WTC11 (cell line): ENCODE measurements at regions not wholly inside any gene's neighbourhood (a gene's known extent, or its start where the extent isn't known, plus 50 kb on each side); places are given as distances from the start of the nearest gene placed in this dataset.

ENCODE experiments used
- ATAC-seq: fragments of 200-7000 bp; cut with Tn5 transposase; 2 replicates; pipeline ENCODE4 v1.10.0; 2021; ENCODE audit warnings: mild to moderate bottlenecking, moderate library complexity
- CTCF ChIA-PET: fragments of 300-600 bp; sonication (Branson Sonifier 250); formaldehyde crosslinking; loops from one replicate; lab custom pipeline; 2021; ENCODE audit warnings: antibody characterized with exemption; lab: Charles Lee
- POLR2A ChIA-PET: fragments of 350-600 bp; sonication (Branson Sonifier 250); formaldehyde crosslinking; loops from one replicate; lab custom pipeline; 2021; ENCODE audit warnings: antibody characterized with exemption; lab: Charles Lee
- DNase-seq: peaks from one replicate; pipeline ENCODE4 v3.0.0; 2021; ENCODE audit warnings: low spot score
- H3K27ac Mint-ChIP-seq: 2 replicates; pipeline ENCODE4 v1.8.0; 2021; ENCODE audit warnings: mixed read lengths
- H3K27me3 Mint-ChIP-seq: 2 replicates; pipeline ENCODE4 v1.8.0; 2021; ENCODE audit warnings: low read depth, mild to moderate bottlenecking, moderate library complexity, mixed read lengths
- H3K36me3 Mint-ChIP-seq: 2 replicates; pipeline ENCODE4 v1.8.0; 2021; ENCODE audit warnings: mixed read lengths
- H3K4me1 Mint-ChIP-seq: 2 replicates; pipeline ENCODE4 v1.8.0; 2022; ENCODE audit warnings: mixed read lengths
- H3K4me3 Mint-ChIP-seq: 2 replicates; pipeline ENCODE4 v1.8.0; 2021; ENCODE audit warnings: mild to moderate bottlenecking, moderate library complexity, mixed read lengths
- H3K9me3 Mint-ChIP-seq: 2 replicates; pipeline ENCODE4 v1.8.0; 2021; ENCODE audit warnings: mixed read lengths
- ETV6 ChIP-seq: sonication (generic); formaldehyde crosslinking; IDR thresholded peaks from 2 replicates; pipeline ENCODE4 v1.8.1; 2022; ENCODE audit warnings: mild to moderate bottlenecking, missing genetic modification reagents
- FOXJ3 ChIP-seq: sonication (generic); formaldehyde crosslinking; IDR thresholded peaks from 2 replicates; pipeline ENCODE4 v1.9.0; 2021; ENCODE audit warnings: missing genetic modification reagents, mild to moderate bottlenecking, borderline replicate concordance
- GTF2I ChIP-seq: fragments of 250-450 bp; sonication (Bioruptor Pico); conservative IDR thresholded peaks from 2 replicates; pipeline ENCODE4 v1.4.0; 2021; ENCODE audit warnings: mild to moderate bottlenecking
- NR2C2 ChIP-seq: sonication (generic); formaldehyde crosslinking; IDR thresholded peaks from 2 replicates; pipeline ENCODE4 v1.8.0; 2022; ENCODE audit warnings: mild to moderate bottlenecking, missing genetic modification reagents
- OVOL2 ChIP-seq: fragments of 250-450 bp; sonication (Bioruptor Pico); IDR thresholded peaks from 2 replicates; pipeline ENCODE4 v1.9.0; 2021; ENCODE audit warnings: mild to moderate bottlenecking, borderline replicate concordance
- PRRX2 ChIP-seq: fragments of 250-450 bp; sonication (Bioruptor Pico); IDR thresholded peaks from 2 replicates; pipeline ENCODE4 v1.8.0; 2021; ENCODE audit warnings: mild to moderate bottlenecking
- RELA ChIP-seq: sonication (generic); formaldehyde crosslinking; IDR thresholded peaks from 2 replicates; pipeline ENCODE4 v1.8.1; 2022; ENCODE audit warnings: missing genetic modification reagents, mild to moderate bottlenecking, borderline replicate concordance
- SMAD4 ChIP-seq: sonication (generic); formaldehyde crosslinking; IDR thresholded peaks from 2 replicates; pipeline ENCODE4 v1.8.0; 2022; ENCODE audit warnings: mild to moderate bottlenecking, missing genetic modification reagents
- SP1 ChIP-seq: sonication (generic); formaldehyde crosslinking; conservative IDR thresholded peaks from 2 replicates; pipeline ENCODE4 v1.8.1; 2022; ENCODE audit warnings: missing genetic modification reagents
- TP53 ChIP-seq: sonication (generic); formaldehyde crosslinking; IDR thresholded peaks from 2 replicates; pipeline ENCODE4 v1.8.1; 2023; ENCODE audit warnings: mild to moderate bottlenecking, missing genetic modification reagents
- ZBTB21 ChIP-seq: sonication (generic); formaldehyde crosslinking; IDR thresholded peaks from 2 replicates; pipeline ENCODE4 v1.8.1; 2023; ENCODE audit warnings: mild to moderate bottlenecking, missing genetic modification reagents, borderline replicate concordance
- ZNF121 ChIP-seq: sonication (generic); formaldehyde crosslinking; IDR thresholded peaks from 2 replicates; pipeline ENCODE4 v1.8.0; 2023; ENCODE audit warnings: missing genetic modification reagents
- TF ChIP-seq, protein P1 (sequence below): fragments of 250-450 bp; sonication (Bioruptor Pico); conservative IDR thresholded peaks from 2 replicates; pipeline ENCODE4 v1.9.0; 2021; ENCODE audit warnings: mild to moderate bottlenecking
- TF ChIP-seq, protein P2 (sequence below): sonication (generic); formaldehyde crosslinking; IDR thresholded peaks from 2 replicates; pipeline ENCODE4 v1.8.1; 2023; ENCODE audit warnings: mild to moderate bottlenecking, missing genetic modification reagents, moderate library complexity
- TF ChIP-seq, protein P3 (sequence below): sonication (generic); formaldehyde crosslinking; IDR thresholded peaks from 2 replicates; pipeline ENCODE4 v1.8.1; 2022; ENCODE audit warnings: mild to moderate bottlenecking, moderate library complexity, missing genetic modification reagents
- TF ChIP-seq, protein P4 (sequence below): sonication (generic); formaldehyde crosslinking; IDR thresholded peaks from 2 replicates; pipeline ENCODE4 v1.8.0; 2023; ENCODE audit warnings: missing genetic modification reagents, mild to moderate bottlenecking, borderline replicate concordance
- TF ChIP-seq, protein P5 (sequence below): fragments of 250-450 bp; sonication (Bioruptor Pico); IDR thresholded peaks from 2 replicates; pipeline ENCODE4 v1.8.0; 2021; ENCODE audit warnings: mild to moderate bottlenecking
- TF ChIP-seq, protein P6 (sequence below): fragments of 250-450 bp; sonication (Bioruptor Pico); IDR thresholded peaks from 2 replicates; pipeline ENCODE4 v2.1.2; 2022; ENCODE audit warnings: mild to moderate bottlenecking, moderate library complexity
- TF ChIP-seq, protein P7 (sequence below): fragments of 200-600 bp; IDR thresholded peaks from 2 replicates; pipeline ENCODE4 v1.8.0; 2022; ENCODE audit warnings: antibody characterized with exemption
- TF ChIP-seq, protein P8 (sequence below): sonication (generic); formaldehyde crosslinking; conservative IDR thresholded peaks from 2 replicates; pipeline ENCODE4 v1.8.1; 2023; ENCODE audit warnings: mild to moderate bottlenecking, low read depth, missing genetic modification reagents, moderate library complexity

DNA sequence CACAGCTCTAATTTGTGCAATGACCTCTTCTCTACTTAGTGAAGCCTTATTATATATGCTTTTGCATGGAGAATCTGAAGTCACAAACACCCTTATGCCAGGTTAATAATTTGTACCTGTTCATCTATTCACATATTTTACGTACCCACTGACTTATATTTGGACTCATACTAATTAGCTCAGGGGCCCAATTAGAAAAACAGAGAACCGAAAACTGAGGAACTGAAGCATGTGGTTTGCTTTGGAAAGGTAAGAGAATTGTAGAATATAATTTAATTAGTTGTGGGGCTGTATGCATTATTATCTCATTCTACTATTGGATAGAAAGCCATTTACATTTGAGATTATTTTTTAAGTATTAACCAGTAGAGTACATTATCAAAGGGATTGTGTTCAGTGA lies 805.9 kb upstream of the CITED2 start:
- Mint-ChIP-seq H3K9me3 (peaks cover 18% of the 10 kb centered on the region), H3K4me1 (peaks cover 4% of the 10 kb centered on the region), H3K4me3 (no peak overlapping the region), H3K36me3 (peaks cover 10% of the 10 kb centered on the region), H3K27me3 (no peaks in the 10 kb centered on the region), H3K27ac (no peak overlapping the region)
- no peak for TF ChIP-seq ZBTB21 (CRISPR knock-in tag)
- no peak for TF ChIP-seq OVOL2 (CRISPR knock-in tag)
- no peak for TF ChIP-seq TP53 (CRISPR knock-in tag)
- ATAC-seq: no peak
- CTCF ChIA-PET: no interaction called here
- no peak for DNase-seq
- POLR2A ChIA-PET: no interaction called here

DNA sequence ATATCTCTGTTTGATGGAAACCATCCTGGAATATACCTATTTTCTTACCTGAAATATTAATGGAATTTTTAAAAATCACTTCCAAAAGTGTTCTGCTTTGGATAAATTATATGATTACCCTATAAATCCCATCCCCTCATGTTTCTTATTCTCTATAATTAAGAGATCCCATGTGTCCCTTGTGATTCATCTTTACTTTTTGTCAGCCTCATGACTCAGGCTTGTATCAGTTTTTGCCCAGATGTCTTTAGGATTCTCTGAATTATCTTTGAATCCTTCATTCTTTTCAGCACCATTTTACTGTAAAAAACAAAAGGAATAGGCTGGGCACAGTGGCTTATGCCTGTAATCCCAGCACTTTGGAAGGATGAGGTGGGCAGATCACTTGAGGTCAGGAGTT lies 804.5 kb upstream of the CITED2 start:
- ChIA-PET CTCF (no interaction called here), POLR2A (no interaction called here)
- peaks cover 9% of the 10 kb centered on the region; the same call in 1 of the 2 replicates for H3K9me3 Mint-ChIP-seq
- no peak for ATAC-seq
- H3K27ac Mint-ChIP-seq: no peak overlapping the region
- H3K27me3 Mint-ChIP-seq: no peaks in the 10 kb centered on the region
- H3K4me1 Mint-ChIP-seq: no peaks in the 10 kb centered on the region
- no peaks in the 10 kb centered on the region for H3K36me3 Mint-ChIP-seq
- no peak overlapping the region for H3K4me3 Mint-ChIP-seq
- TF ChIP-seq PRRX2: no peak
- TF ChIP-seq, protein P1, sequence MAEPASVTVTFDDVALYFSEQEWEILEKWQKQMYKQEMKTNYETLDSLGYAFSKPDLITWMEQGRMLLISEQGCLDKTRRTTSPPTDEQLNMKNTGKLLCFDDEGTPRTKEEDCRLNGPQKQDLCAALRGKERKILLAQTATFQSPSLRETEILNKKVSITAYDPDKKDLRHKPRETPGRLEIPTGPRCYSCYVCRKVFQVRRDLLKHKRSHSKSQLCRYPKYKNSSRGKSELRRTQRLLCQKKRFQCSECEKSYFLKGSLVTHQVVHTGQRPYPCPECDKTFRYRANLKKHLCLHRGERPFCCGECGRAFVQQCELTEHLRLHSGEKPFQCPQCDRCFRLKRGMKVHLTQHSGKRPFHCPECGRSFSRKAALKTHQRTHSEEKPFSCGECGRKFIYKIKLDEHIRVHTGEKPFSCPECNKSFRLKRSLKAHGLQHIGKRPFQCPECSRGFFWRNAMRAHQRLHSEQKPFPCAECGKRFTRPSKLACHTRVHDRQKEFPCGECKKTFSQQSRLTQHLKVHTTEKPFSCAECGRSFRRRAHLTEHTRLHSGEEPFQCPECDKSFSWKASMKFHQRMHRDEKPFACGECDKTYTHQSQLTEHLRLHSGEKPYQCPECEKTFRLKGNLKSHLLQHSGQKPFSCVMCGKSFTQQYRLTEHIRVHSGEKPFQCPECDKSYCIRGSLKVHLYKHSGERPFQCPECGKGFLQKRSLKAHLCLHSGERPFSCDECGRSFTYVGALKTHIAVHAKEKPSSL (CRISPR knock-in tag): no peak
- no peak for TF ChIP-seq SP1 (CRISPR knock-in tag)
- TF ChIP-seq RELA: no peak
- TF ChIP-seq, protein P2, sequence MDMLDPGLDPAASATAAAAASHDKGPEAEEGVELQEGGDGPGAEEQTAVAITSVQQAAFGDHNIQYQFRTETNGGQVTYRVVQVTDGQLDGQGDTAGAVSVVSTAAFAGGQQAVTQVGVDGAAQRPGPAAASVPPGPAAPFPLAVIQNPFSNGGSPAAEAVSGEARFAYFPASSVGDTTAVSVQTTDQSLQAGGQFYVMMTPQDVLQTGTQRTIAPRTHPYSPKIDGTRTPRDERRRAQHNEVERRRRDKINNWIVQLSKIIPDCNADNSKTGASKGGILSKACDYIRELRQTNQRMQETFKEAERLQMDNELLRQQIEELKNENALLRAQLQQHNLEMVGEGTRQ: no peak
- TF ChIP-seq, protein P3, sequence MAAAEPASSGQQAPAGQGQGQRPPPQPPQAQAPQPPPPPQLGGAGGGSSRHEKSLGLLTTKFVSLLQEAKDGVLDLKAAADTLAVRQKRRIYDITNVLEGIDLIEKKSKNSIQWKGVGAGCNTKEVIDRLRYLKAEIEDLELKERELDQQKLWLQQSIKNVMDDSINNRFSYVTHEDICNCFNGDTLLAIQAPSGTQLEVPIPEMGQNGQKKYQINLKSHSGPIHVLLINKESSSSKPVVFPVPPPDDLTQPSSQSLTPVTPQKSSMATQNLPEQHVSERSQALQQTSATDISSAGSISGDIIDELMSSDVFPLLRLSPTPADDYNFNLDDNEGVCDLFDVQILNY (CRISPR knock-in tag): no peak
- TF ChIP-seq, protein P4, sequence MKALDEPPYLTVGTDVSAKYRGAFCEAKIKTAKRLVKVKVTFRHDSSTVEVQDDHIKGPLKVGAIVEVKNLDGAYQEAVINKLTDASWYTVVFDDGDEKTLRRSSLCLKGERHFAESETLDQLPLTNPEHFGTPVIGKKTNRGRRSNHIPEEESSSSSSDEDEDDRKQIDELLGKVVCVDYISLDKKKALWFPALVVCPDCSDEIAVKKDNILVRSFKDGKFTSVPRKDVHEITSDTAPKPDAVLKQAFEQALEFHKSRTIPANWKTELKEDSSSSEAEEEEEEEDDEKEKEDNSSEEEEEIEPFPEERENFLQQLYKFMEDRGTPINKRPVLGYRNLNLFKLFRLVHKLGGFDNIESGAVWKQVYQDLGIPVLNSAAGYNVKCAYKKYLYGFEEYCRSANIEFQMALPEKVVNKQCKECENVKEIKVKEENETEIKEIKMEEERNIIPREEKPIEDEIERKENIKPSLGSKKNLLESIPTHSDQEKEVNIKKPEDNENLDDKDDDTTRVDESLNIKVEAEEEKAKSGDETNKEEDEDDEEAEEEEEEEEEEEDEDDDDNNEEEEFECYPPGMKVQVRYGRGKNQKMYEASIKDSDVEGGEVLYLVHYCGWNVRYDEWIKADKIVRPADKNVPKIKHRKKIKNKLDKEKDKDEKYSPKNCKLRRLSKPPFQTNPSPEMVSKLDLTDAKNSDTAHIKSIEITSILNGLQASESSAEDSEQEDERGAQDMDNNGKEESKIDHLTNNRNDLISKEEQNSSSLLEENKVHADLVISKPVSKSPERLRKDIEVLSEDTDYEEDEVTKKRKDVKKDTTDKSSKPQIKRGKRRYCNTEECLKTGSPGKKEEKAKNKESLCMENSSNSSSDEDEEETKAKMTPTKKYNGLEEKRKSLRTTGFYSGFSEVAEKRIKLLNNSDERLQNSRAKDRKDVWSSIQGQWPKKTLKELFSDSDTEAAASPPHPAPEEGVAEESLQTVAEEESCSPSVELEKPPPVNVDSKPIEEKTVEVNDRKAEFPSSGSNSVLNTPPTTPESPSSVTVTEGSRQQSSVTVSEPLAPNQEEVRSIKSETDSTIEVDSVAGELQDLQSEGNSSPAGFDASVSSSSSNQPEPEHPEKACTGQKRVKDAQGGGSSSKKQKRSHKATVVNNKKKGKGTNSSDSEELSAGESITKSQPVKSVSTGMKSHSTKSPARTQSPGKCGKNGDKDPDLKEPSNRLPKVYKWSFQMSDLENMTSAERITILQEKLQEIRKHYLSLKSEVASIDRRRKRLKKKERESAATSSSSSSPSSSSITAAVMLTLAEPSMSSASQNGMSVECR (CRISPR knock-in tag): no peak
- TF ChIP-seq ETV6 (CRISPR knock-in tag): no peak
- TF ChIP-seq GTF2I: no peak
- TF ChIP-seq, protein P5, sequence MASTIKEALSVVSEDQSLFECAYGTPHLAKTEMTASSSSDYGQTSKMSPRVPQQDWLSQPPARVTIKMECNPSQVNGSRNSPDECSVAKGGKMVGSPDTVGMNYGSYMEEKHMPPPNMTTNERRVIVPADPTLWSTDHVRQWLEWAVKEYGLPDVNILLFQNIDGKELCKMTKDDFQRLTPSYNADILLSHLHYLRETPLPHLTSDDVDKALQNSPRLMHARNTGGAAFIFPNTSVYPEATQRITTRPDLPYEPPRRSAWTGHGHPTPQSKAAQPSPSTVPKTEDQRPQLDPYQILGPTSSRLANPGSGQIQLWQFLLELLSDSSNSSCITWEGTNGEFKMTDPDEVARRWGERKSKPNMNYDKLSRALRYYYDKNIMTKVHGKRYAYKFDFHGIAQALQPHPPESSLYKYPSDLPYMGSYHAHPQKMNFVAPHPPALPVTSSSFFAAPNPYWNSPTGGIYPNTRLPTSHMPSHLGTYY (CRISPR knock-in tag): no peak
- TF ChIP-seq, protein P6, sequence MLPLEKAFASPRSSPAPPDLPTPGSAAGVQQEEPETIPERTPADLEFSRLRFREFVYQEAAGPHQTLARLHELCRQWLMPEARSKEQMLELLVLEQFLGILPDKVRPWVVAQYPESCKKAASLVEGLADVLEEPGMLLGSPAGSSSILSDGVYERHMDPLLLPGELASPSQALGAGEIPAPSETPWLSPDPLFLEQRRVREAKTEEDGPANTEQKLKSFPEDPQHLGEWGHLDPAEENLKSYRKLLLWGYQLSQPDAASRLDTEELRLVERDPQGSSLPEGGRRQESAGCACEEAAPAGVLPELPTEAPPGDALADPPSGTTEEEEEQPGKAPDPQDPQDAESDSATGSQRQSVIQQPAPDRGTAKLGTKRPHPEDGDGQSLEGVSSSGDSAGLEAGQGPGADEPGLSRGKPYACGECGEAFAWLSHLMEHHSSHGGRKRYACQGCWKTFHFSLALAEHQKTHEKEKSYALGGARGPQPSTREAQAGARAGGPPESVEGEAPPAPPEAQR (CRISPR knock-in tag): no peak
- TF ChIP-seq, protein P7, sequence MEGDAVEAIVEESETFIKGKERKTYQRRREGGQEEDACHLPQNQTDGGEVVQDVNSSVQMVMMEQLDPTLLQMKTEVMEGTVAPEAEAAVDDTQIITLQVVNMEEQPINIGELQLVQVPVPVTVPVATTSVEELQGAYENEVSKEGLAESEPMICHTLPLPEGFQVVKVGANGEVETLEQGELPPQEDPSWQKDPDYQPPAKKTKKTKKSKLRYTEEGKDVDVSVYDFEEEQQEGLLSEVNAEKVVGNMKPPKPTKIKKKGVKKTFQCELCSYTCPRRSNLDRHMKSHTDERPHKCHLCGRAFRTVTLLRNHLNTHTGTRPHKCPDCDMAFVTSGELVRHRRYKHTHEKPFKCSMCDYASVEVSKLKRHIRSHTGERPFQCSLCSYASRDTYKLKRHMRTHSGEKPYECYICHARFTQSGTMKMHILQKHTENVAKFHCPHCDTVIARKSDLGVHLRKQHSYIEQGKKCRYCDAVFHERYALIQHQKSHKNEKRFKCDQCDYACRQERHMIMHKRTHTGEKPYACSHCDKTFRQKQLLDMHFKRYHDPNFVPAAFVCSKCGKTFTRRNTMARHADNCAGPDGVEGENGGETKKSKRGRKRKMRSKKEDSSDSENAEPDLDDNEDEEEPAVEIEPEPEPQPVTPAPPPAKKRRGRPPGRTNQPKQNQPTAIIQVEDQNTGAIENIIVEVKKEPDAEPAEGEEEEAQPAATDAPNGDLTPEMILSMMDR: no peak
- TF ChIP-seq FOXJ3 (CRISPR knock-in tag): no peak
- no peak for TF ChIP-seq SMAD4
- TF ChIP-seq, protein P8, sequence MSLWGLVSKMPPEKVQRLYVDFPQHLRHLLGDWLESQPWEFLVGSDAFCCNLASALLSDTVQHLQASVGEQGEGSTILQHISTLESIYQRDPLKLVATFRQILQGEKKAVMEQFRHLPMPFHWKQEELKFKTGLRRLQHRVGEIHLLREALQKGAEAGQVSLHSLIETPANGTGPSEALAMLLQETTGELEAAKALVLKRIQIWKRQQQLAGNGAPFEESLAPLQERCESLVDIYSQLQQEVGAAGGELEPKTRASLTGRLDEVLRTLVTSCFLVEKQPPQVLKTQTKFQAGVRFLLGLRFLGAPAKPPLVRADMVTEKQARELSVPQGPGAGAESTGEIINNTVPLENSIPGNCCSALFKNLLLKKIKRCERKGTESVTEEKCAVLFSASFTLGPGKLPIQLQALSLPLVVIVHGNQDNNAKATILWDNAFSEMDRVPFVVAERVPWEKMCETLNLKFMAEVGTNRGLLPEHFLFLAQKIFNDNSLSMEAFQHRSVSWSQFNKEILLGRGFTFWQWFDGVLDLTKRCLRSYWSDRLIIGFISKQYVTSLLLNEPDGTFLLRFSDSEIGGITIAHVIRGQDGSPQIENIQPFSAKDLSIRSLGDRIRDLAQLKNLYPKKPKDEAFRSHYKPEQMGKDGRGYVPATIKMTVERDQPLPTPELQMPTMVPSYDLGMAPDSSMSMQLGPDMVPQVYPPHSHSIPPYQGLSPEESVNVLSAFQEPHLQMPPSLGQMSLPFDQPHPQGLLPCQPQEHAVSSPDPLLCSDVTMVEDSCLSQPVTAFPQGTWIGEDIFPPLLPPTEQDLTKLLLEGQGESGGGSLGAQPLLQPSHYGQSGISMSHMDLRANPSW (CRISPR knock-in tag): no peak
- no peak for TF ChIP-seq ZNF121 (CRISPR knock-in tag)
- TF ChIP-seq NR2C2 (CRISPR knock-in tag): no peak
- DNase-seq: no peak
